H1 (cell line): ENCODE measurements at regions not wholly inside any gene's neighbourhood (a gene's known extent, or its start where the extent isn't known, plus 50 kb on each side); places are given as distances from the start of the nearest gene placed in this dataset.

Experiments used
- RNF2 ChIP-seq: fragments of 200-900, 300-1000 bp; sonication (generic); IDR thresholded peaks from 2 replicates; pipeline ENCODE4 v1.7.1; 2016; ENCODE audit warnings: borderline replicate concordance, low read depth, mild to moderate bottlenecking, antibody characterized with exemption, low read length; ENCODE audit not compliant: poor library complexity, severe bottlenecking; ENCODE audit errors: missing control alignments
- SIRT6 ChIP-seq: IDR thresholded peaks from one replicate; pipeline ENCODE4 v1.7.1; 2012; ENCODE audit warnings: low read length, inconsistent platforms
- TAF1 ChIP-seq: IDR thresholded peaks from 2 replicates; pipeline ENCODE4 v1.6.1; 2011; ENCODE audit warnings: mild to moderate bottlenecking, low read depth, low read length
- YY1 ChIP-seq: IDR thresholded peaks from 2 replicates; pipeline ENCODE4 v1.6.1; 2011; ENCODE audit warnings: low read depth, mild to moderate bottlenecking, low read length

- no peak for TF ChIP-seq TAF1
- no peak for TF ChIP-seq RNF2
- TF ChIP-seq YY1: no peak
- no peak for TF ChIP-seq SIRT6
Measured at GRCh38 chr6:41477572-41477971, 68.6 kb upstream of the FOXP4 start.
